Chondrocyte (in vitro differentiated cells): ENCODE measurements at regions not wholly inside any gene's neighbourhood (a gene's known extent, or its start where the extent isn't known, plus 50 kb on each side); places are given as distances from the start of the nearest gene placed in this dataset.

ENCODE experiments used
- DNase-seq: peaks from one replicate; pipeline ENCODE4 v3.0.0; 2021; ENCODE audit warnings: mixed read lengths, low spot score
- H3K27ac Mint-ChIP-seq: one replicate; pipeline ENCODE4 v1.8.0; 2021; ENCODE audit warnings: mild to moderate bottlenecking, moderate library complexity, mixed read lengths; ENCODE audit not compliant: unreplicated experiment
- H3K27me3 Mint-ChIP-seq: 2 replicates; pipeline ENCODE4 v1.8.0; 2021; ENCODE audit warnings: low read depth, mixed read lengths
- H3K36me3 Mint-ChIP-seq: 2 replicates; pipeline ENCODE4 v1.8.0; 2021; ENCODE audit warnings: low read depth, mixed read lengths
- H3K4me1 Mint-ChIP-seq: 2 replicates; pipeline ENCODE4 v1.8.0; 2021; ENCODE audit warnings: low read depth, mild to moderate bottlenecking, mixed read lengths
- H3K4me3 Mint-ChIP-seq: one replicate; pipeline ENCODE4 v1.8.0; 2021; ENCODE audit warnings: mild to moderate bottlenecking, moderate library complexity, mixed read lengths; ENCODE audit not compliant: unreplicated experiment
- H3K9me3 Mint-ChIP-seq: 2 replicates; pipeline ENCODE4 v1.8.0; 2021; ENCODE audit warnings: low read depth, mixed read lengths
- CTCF ChIP-seq: fragments of 200-600 bp; sonication (generic); IDR thresholded peaks from 2 replicates; pipeline ENCODE4 v1.5.0; 2021; ENCODE audit warnings: antibody characterized with exemption, mild to moderate bottlenecking, moderate library complexity

GRCh38 chr4:126737899-126738526 lies 894.7 kb upstream of the INTU start:
- no peaks in the 10 kb centered on the region for H3K36me3 Mint-ChIP-seq
- no peaks in the 10 kb centered on the region for H3K27me3 Mint-ChIP-seq
- peaks cover 27% of the 10 kb centered on the region for H3K4me1 Mint-ChIP-seq
- DNase-seq = no peak
- TF ChIP-seq CTCF = no peak
- H3K4me3 Mint-ChIP-seq = no peak overlapping the region
- no peak overlapping the region for H3K27ac Mint-ChIP-seq
- H3K9me3 Mint-ChIP-seq = peaks cover 5% of the 10 kb centered on the region

GRCh38 chr4:126738527-126738923 lies 894.2 kb upstream of the INTU start:
- H3K4me3 Mint-ChIP-seq = no peak overlapping the region
- peaks cover 27% of the 10 kb centered on the region for H3K4me1 Mint-ChIP-seq
- no peak for TF ChIP-seq CTCF
- peaks cover 5% of the 10 kb centered on the region for H3K9me3 Mint-ChIP-seq
- no peak for DNase-seq
- H3K27ac Mint-ChIP-seq = no peak overlapping the region
- H3K27me3 Mint-ChIP-seq = no peaks in the 10 kb centered on the region
- no peaks in the 10 kb centered on the region for H3K36me3 Mint-ChIP-seq

GRCh38 chr4:126738926-126739325 lies 893.8 kb upstream of the INTU start:
- no peak overlapping the region for H3K27ac Mint-ChIP-seq
- no peak for TF ChIP-seq CTCF
- no peaks in the 10 kb centered on the region for H3K36me3 Mint-ChIP-seq
- no peak overlapping the region for H3K4me3 Mint-ChIP-seq
- DNase-seq = no peak
- peaks cover 5% of the 10 kb centered on the region for H3K9me3 Mint-ChIP-seq
- no peaks in the 10 kb centered on the region for H3K27me3 Mint-ChIP-seq
- H3K4me1 Mint-ChIP-seq = peaks cover 27% of the 10 kb centered on the region

- peaks cover 2% of the 10 kb centered on the region for H3K36me3 Mint-ChIP-seq
- H3K4me3 Mint-ChIP-seq = no peak overlapping the region
- no peaks in the 10 kb centered on the region for H3K27me3 Mint-ChIP-seq
- no peak for TF ChIP-seq CTCF
- peaks cover 22% of the 10 kb centered on the region for H3K4me1 Mint-ChIP-seq
- H3K27ac Mint-ChIP-seq = no peak overlapping the region
- no peak for DNase-seq
- H3K9me3 Mint-ChIP-seq = peaks cover 15% of the 10 kb centered on the region
These were observed 892.1 kb upstream of the INTU start for GRCh38 chr4:126740687-126741086.

GRCh38 chr4:126742048-126742447 lies 890.7 kb upstream of the INTU start:
- H3K4me1 Mint-ChIP-seq = peaks cover 18% of the 10 kb centered on the region
- H3K27ac Mint-ChIP-seq = no peak overlapping the region

More at GRCh38 chr4:126742048-126742447, 890.7 kb upstream of the INTU start:
- H3K27me3 Mint-ChIP-seq = no peaks in the 10 kb centered on the region
- no peak for TF ChIP-seq CTCF
- peaks cover 5% of the 10 kb centered on the region for H3K36me3 Mint-ChIP-seq
- DNase-seq = no peak
- peaks cover 27% of the 10 kb centered on the region for H3K9me3 Mint-ChIP-seq
- H3K4me3 Mint-ChIP-seq = no peak overlapping the region
